CD4-positive, alpha-beta T cell treated with Interleukin-17A for 1 hour (primary cell): ENCODE measurements at regions not wholly inside any gene's neighbourhood (a gene's known extent, or its start where the extent isn't known, plus 50 kb on each side); places are given as distances from the start of the nearest gene placed in this dataset.

ENCODE experiments used
- DNase-seq: peaks from one replicate; pipeline ENCODE4 v3.0.0-alpha.2; 2020

DNA sequence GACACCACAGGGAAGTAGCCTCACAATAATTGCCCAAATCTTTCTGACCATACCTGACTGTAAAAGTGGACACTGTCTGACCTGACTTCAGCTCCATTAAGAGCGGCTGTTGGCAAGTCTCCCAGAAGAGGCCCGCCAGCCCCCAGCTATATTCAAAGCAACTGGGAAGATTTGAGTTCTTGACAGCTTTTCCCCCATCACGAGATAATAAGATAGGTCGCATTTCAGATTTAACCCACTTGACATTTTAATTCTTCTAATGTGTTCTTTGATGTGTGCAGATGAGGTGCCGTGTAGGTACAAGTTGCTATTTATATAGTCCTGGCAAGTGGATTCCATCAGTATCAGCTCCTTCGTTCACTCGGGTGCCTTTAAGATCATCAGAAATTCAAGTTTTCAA lies 345.7 kb downstream of the DRD1 start:
- DNase-seq: no peak

GRCh38 chr5:175096469-175097165 lies 347.4 kb downstream of the DRD1 start:
- DNase-seq: no peak

- no peak for DNase-seq
These were observed 349.5 kb downstream of the DRD1 start for GRCh38 chr5:175094461-175094860.

GRCh38 chr5:175092691-175093090 lies 351.3 kb downstream of the DRD1 start:
- no peak for DNase-seq

- no peak for DNase-seq
These were observed 355.0 kb downstream of the DRD1 start for GRCh38 chr5:175088963-175089362.

GRCh38 chr5:175082866-175083590 lies 358.6 kb downstream of the MSX2 start:
- no peak for DNase-seq

- no peak for DNase-seq
These were observed 358.0 kb downstream of the MSX2 start for GRCh38 chr5:175082346-175082745.

GRCh38 chr5:175079707-175080106 lies 355.3 kb downstream of the MSX2 start:
- DNase-seq: no peak

- no peak for DNase-seq
These were observed 345.9 kb downstream of the MSX2 start for GRCh38 chr5:175070283-175070682.

DNA sequence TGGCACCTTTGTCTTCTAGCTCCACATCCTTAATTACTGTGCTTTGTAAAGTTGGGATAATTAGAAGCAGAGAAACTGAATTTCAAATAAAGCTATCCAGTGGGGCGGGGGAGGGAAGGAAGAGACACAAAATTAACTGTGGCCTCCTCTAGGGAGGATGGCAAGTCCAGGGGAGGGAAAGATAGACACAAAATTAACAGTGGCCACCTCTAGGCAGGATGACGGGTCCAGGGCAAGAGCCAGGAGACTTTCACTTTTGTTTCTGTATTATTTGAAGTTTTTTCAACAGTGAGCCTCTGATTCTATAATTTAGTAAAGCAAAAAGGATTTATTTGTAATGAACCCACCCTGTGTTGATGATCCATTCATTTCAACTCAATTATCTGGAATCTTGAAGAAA lies 335.9 kb downstream of the MSX2 start:
- DNase-seq: no peak

DNA sequence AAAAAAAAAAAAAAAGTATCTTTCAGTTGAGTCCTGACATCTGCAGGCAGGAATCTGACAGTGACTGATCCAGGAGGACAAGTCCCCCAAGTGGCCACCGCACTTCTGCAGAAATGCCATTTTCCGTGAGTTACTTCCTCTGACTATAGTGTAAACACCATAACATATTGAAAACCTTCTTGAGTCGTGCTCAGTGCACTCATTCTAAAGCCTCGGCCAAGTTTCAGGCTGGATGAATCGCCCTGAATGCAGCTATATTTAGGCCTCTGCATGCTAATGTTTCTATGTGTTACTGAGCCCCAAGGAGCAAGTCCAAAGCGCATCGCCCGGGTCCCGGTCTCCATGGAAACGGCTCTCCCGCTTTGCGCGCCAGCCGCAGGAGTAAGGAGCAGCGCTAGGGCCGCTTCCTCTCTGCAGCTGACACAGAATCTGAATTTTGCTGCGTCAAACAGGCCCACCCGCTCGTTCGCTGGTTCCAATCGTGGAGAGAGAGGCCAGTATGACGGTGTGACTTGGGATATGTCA lies 335.4 kb downstream of the MSX2 start:
- no peak for DNase-seq

GRCh38 chr5:175056831-175057230 lies 332.4 kb downstream of the MSX2 start:
- DNase-seq: no peak

GRCh38 chr5:175054243-175054642 lies 329.9 kb downstream of the MSX2 start:
- no peak for DNase-seq

DNA sequence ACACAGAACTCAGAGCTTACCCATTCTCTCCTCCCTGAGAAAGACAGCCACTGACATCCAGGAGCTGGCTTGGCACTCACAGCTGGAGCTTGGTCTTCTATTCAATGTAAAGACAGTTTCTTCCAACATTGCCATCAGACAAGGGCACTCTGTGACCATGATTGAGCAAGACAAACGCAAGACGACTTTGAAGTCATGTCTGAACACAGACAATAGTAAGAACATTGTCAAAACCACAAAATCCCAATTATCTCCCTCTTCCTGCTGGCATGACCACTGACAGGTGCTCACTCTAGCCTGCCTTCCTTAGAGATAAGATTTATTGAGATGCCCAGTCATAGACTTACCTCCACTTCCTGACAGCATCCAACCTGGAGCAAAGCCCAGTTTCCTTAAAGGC lies 328.0 kb downstream of the MSX2 start:
- DNase-seq: no peak

DNA sequence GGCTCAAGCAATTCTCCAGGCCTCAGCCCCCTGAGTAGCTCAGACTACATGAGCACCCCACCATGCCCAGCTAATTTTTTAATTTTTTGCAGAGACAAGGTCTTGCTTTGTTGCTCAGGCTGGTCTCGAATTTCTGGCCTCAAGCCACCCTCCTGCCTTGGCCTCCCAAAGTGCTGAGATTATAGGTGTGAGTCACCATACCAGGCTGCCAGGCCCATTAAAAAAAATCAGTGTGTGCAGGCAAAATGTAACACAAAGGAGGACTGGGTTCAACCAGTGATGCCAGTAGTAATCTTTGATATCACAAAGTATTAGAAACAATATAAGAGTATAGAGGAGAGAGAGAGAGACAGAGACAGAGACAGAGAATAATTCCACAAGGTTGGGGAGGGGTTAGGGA lies 322.7 kb downstream of the MSX2 start:
- DNase-seq: no peak

DNA sequence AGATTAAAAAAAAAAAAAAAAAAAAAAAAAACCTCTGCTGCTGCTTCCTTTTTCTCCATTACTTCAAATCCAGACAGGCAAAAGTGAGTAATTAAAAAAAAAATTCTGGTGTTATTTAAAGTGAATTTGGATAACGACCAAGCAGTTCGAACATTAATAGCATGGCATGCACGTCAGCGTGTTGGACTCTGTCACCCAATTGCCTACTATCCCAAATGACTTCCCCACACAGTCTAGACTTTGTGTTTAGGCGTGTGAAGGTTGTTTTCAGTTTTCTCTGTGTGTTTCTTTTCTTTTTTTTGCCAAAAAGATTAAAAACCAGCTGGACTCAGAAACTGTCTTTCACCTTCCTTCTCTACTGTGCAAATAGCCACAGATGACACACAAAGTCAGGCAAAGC lies 321.4 kb downstream of the MSX2 start:
- DNase-seq: no peak

- no peak for DNase-seq
These were observed 313.4 kb downstream of the MSX2 start for GRCh38 chr5:175037820-175038219.

DNA sequence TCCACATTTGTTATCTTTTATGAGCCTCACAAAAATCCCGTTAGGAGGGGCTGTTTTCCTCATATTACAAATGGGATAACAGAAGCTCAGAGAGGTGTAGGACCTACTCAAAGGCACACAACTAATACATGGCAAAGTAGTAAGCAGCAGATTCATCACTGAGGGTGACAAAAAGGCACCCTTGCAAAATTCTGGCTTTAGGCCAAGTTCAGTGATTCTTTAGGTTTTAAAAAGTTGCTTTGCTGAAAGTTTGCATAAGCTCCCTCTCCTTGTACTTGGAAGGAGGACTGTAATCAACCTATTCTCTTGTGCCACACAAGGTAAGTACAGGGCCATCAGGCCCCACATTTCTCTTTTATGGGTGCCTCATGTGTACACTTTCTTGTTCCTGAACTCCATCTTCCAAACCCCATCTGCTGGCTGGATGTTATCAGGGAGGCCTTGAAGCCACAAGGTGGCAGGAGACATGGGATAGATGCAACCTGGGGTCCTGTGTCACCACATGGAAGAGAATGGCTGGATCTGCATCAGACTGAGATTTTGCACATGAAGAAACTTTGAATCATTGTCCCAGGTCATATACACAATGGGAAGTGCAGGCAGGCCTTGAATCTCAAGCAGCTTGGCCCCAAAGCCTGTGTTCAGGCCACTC lies 311.6 kb downstream of the MSX2 start:
- no peak for DNase-seq

GRCh38 chr5:175034924-175035323 lies 310.5 kb downstream of the MSX2 start:
- DNase-seq: no peak

GRCh38 chr5:175032741-175033151 lies 308.4 kb downstream of the MSX2 start:
- no peak for DNase-seq

GRCh38 chr5:175032013-175032412 lies 307.6 kb downstream of the MSX2 start:
- DNase-seq: no peak

DNA sequence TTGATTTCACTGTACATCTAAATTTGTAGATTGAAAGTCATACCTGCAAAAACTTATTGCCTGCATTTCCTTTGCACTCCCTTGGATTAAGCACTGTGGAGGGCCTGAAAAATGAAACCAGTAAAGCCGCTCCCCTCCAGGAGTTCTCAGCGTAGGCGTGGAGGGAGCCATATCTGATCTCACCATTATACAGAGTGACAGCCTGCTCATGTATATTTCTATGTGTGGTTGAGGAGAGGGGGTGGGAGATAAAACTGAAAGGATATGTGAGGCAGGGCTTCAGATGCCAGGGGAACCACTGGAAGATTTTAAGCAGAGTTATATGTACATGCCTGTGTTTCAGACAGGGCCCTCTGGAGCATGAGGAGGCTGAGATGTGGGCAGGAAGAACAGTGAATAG lies 303.0 kb downstream of the MSX2 start:
- DNase-seq: no peak

DNA sequence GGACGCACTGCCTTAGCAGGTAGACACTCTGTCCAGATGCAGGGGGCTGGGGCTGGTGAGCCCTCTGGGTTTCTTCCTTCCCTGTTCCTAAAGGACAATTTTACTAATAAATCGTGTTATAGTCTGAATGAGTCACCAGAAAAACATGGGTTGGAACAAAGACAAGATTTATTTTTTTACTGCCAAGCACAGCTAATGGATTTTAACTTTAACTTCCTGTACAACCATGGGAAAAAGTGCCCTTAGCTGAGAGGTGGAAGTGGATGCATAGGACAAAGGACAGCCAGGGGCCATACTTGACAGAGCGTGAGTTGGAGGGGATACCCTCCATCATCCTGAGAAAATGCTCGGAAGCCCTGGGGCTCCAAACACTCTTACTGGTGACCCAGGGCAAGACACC lies 300.7 kb downstream of the MSX2 start:
- DNase-seq: no peak
